DND-41 (cell line): ENCODE measurements at regions not wholly inside any gene's neighbourhood (a gene's known extent, or its start where the extent isn't known, plus 50 kb on each side); places are given as distances from the start of the nearest gene placed in this dataset.

Experiments
- CTCF ChIP-seq: IDR thresholded peaks from 2 replicates; pipeline ENCODE4 v1.5.1; 2012; ENCODE audit warnings: borderline replicate concordance, low read length, moderate library complexity, mild to moderate bottlenecking; ENCODE audit not compliant: poor library complexity, severe bottlenecking; ENCODE audit errors: extremely low read depth
- EZH2 ChIP-seq: IDR thresholded peaks from 3 replicates; pipeline ENCODE4 v1.6.1; 2012; ENCODE audit warnings: borderline replicate concordance, low read depth, mild to moderate bottlenecking, moderate library complexity, low read length, inconsistent platforms; ENCODE audit not compliant: severe bottlenecking

- TF ChIP-seq CTCF (peak; percentile 53), EZH2 (no peak)
Measured at GRCh38 chr20:39289316-39289715, 327.2 kb downstream of the DHX35 start.
